ENCODE measurements at regions not wholly inside any gene's neighbourhood (a gene's known extent, or its start where the extent isn't known, plus 50 kb on each side); places are given as distances from the start of the nearest gene placed in this dataset.

DNA sequence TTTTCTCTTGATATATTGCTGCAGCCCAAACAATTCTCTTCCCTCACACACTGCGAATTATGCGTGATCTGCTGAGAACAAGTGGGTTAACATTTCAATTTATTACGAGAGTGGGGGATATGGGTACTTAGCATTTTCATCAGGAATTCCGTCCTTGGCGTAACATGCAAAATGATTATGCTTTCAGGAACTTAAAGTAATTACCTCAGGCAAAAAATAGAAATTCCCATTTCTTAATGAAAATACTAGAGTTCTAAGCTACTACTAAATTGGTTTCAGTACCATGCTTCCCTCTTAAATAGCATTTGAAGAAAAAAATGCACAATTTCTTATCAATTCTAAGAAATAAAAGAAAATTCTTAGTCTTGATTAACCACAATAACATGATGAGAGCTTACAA, 213.5 kb downstream of the GPAM start:
- no peak for DNase-seq (ENCODE audit: low read depth in 1 of 2, low spot score in 1 of 2)

DNA sequence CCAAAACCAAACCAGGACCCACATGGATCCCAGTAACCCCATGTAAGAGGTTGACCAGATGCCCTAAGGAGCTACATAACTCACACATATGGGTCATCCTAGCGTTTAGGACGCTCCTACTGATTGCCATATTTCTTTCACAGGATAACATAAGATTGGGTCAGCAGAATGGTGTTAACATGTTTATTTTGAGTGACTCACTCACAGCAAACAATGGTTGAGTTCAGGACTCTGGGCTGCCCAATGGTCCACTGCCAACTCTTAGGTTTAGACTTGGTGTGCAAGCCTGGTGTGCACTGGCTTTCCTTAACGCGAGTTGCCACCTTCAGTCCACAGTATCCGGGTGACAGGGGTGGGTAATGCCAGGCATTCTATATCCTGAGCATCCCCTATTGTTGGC, 211.5 kb downstream of the GPAM start:
- DNase-seq (ENCODE audit: low read depth in 1 of 2, low spot score in 1 of 2), result no peak

DNA sequence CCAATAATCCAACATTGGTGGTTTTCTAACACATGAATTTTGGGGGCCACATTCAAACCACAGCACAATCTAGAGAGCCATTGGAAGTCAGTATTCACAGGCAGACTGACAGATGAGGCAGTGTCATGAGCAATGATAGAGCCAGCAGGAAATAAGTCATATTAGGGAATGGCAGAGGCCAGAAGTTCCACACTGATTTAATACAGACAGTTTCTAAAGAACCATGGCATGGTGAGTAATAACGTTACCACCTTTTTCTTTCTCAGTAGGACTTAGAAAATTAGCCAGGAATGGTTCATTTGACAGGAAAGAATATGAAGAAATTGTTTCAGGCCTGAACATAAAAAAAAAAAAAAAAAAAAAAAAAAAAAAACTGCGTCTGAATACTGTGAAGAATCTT, 210.3 kb downstream of the GPAM start:
- no peak for DNase-seq (ENCODE audit: low read depth in 1 of 2, low spot score in 1 of 2)

DNA sequence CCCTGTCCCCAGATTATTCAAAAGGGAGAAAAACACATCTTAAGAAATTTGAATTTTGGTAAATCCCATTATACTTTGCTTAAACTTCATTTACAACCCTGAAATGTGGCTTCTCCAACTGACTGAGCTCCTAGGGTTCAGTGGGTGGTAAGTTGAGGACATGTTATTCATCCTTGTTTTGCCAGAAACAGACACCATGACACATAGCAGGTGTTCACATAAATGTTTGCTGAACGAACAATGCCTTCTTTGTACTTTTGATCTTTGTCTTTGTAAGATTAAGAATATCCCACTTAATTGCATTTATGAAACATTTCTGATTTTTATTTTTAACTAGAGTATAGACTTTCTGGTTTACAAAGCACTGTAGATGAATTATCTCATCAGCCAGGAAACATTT, 209.7 kb downstream of the GPAM start:
- no peak for DNase-seq (ENCODE audit: low read depth in 1 of 2, low spot score in 1 of 2)

DNA sequence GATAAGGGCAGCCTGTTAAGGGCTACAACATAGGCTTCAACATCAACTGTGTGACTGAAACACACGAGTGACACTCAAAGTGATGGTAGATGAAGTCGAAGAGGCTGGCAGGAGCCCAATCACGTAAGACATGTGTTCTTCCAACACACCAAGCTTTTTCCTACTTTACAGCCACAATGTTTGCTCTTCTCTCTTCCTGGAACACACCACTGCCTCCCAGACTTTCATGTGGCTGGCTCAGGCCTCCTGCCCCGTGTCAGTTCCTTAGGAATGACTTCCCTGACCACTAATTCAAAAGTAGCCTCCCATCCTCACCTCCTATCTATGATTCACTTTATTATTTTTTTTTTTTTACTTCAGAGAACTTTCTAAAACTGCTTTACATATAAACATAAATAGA, 209.2 kb downstream of the GPAM start:
- no peak for DNase-seq (ENCODE audit: low read depth in 1 of 2, low spot score in 1 of 2)

DNA sequence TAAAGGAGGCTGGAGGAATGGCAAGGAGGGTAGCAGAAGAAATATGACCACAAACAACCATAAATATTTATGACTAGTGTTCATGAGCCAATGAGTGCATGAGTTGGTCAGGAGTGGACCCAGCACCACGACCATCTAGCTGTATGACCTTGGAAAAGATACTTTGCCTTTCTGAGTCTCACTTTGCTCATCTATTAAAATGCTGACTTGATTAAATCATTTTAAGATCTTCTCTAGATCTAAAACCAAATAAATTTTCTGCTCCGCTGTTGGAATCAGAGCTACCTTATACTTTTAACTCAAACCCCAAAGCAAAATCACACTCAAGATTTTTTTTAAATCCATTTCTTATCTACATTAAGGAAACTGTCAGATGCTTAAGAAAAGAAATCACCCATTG, 207.0 kb downstream of the GPAM start:
- no peak for DNase-seq (ENCODE audit: low read depth in 1 of 2, low spot score in 1 of 2)

DNA sequence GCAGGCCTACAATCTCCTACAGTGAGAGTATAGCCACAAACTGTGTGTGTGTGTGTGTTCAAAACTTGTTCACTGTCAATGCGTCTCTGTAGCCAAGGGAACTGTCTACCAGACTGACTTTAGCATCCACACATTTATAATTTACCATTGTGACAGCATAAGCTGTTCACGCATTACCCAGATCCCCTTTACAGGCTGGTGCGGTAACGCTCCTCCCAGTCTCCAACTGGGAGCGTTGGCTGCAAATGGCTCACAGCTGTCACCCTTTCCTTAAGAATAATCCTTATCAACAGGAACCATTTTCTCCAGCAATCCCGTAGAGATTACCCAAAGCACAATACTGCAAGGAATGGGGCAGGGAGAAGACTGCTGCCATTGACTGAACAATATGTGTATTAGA, 199.5 kb downstream of the GPAM start:
- DNase-seq (ENCODE audit: low read depth in 1 of 2, low spot score in 1 of 2), result no peak

DNA sequence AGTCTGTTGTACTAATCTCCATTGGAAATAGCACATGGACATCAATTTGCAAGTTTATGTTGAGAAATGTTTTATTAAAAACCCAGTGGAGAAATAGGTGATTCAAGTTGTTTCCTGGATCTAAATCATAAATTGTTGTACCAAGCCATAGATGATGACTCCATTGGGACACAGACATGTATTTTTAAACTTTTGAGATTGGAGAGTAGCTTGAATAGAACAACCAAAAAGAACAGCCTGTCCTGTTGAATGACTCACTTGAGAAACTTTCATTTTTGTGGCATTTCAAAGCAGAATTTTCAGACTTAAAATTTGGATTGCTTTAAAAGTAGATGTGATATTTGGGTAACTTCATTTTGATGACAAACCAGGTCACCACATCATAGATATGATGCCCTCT, 197.5 kb downstream of the GPAM start:
- DNase-seq (ENCODE audit: low read depth in 1 of 2, low spot score in 1 of 2), result no peak

DNA sequence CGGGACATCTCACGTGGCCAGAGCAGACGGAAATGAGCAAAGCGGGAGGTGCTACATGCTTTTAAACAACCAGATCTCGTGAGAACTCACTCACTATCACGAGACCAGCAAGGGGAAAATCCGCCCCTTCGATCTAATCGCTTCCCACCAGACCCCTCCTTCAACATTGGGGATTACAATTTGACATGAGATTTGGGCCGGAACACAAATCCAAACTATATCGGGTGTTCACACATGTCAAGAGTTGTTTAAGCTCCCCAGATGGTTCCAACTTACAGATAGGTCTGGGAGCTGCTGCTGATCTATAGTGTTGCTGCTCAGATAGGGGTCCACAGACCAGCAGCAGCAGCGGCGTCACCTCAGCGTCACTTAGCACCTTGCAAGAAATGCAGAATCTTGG, 194.9 kb downstream of the GPAM start:
- no peak for DNase-seq (ENCODE audit: low read depth in 1 of 2, low spot score in 1 of 2)

DNA sequence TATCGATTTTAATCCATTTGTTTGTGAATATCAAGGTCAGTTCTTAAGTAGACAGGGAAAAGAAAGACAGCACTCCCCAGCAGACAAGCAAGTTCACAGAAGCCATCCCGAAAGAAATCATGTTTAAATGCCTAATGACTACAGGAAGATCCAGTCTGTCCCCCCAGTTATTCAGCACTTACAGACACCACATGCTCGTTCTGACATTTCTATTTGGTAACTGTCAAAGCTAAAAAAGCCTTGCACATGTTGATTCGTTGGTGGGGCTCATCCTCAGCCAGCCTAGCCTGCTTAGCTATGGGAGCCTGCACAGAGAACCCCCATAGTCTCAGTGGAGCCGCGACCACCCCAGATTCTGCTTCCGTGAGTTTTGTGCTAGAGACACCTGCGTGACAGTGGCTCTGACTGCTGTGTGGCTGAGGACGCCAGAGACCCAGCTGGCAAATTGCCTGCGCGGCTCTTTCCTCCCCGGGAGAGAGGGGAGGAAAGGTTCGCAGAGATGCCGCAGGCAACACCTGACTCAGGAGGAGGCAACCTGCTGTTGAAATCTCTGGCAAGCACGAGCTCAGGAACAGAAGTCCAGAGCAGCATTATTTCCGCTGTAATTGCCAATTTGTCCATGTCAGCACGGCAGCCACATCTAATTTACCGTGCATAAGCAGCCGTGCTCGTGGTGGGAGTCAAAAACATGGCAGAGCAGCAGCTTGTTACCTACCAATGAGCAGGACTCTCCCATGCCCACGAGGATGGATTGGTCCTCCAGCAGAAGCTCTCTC, 194.2 kb downstream of the GPAM start:
- no peak for DNase-seq (ENCODE audit: low read depth in 1 of 2, low spot score in 1 of 2)

DNA sequence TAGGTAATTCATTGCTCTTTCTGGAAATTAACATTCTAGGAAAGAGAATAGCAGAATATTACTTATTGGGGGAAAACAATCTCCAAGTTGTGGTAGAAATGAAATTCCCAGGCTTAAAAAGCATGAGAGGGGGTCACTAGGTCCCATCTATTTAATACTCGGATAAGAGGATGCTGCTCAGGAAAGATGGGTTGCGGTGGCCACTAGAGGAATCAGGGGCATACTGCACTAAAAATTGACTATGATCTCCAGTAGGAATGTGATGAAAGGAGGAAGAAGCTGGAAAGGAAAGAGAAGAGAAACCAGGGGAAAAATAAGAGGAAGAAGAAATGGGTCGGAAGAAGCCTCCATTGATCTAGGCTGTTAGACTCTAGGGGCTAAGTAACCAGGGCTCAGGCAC, 192.8 kb downstream of the GPAM start:
- no peak for DNase-seq (ENCODE audit: low read depth in 1 of 2, low spot score in 1 of 2)

DNA sequence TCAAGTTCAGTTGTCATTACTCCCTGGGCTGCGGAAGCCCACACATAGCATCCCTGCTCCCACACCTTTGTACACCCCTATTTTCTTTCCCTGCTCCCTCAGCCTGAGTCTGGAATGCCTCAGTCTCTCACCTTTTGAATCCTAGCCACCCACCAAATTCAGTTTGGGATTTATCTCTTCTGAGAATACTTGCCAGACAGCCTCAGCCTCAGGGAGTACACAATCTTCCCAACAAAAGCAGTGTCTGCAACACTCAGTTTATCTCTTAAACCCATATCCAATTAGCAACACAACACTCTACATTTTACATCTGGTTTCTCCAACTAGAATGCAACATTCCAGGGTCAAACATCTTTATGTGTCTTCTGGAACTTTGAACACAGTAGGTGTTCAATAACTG, 190.2 kb downstream of the GPAM start:
- no peak for DNase-seq (ENCODE audit: low read depth in 1 of 2, low spot score in 1 of 2)

DNA sequence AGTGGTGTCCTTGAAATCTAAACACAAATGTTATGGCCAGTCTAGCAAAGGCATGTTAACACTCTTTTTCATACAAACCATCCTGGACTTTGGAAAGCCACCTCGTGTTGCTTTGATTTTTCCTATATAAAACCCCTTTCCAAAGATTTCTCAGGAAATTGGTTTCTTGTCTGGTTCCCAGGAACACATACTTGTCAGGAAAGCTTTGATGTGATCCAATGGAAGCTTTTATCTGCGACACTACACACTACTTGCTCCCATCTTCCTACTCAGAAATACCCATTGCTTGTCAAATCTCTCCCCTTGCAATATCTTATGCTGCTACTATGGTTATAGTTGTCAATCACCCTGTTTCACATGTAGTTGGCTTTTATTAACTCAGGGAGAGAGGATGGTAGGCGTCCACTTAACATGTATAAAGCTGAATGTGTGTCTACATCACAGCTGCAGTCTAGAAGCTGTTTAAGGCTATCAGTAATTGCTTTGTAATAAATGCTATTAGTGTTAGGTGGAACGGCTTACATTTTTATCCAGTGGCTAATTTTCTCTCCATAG, 189.6 kb downstream of the GPAM start:
- no peak for DNase-seq (ENCODE audit: low read depth in 1 of 2, low spot score in 1 of 2)

DNA sequence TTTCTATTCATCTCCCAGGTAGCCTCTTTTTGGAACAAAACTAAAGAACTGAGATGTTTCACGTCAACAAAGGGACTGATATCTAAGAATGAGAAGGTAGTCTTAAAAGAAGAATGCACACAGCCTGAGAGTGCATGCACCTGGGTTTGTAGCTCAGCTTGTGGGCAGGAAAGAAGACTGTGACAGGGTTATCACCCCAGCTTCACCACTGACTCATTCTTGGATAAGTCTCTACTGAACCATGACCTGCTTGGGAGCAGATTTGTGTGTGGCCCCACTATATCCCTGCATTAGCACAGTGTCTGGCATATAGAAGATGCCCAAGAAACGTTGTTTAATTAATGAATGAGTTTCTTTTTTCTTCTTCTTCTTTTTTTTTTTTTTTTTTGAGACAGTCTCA, 187.5 kb downstream of the GPAM start:
- DNase-seq (ENCODE audit: low read depth in 1 of 2, low spot score in 1 of 2), result no peak

DNA sequence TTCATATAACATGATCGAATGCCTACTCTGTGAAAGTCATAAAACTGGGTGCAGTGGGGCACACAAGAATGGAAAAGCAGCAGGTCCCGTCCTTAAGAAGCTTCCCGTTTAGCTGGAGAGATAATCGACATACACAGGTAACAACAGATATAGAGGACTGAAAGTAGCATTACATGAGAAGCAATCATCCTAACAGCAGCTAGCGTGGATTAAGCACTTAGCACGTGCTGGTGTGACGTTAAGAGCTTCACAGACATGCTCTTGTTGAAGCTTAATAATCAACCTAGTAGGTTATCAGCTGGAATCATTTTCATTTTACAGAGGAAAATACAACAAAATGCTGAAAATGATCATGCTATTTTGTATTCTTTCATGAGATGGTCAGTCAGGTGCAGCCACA, 184.8 kb downstream of the GPAM start:
- DNase-seq (ENCODE audit: low read depth in 1 of 2, low spot score in 1 of 2), result no peak

DNA sequence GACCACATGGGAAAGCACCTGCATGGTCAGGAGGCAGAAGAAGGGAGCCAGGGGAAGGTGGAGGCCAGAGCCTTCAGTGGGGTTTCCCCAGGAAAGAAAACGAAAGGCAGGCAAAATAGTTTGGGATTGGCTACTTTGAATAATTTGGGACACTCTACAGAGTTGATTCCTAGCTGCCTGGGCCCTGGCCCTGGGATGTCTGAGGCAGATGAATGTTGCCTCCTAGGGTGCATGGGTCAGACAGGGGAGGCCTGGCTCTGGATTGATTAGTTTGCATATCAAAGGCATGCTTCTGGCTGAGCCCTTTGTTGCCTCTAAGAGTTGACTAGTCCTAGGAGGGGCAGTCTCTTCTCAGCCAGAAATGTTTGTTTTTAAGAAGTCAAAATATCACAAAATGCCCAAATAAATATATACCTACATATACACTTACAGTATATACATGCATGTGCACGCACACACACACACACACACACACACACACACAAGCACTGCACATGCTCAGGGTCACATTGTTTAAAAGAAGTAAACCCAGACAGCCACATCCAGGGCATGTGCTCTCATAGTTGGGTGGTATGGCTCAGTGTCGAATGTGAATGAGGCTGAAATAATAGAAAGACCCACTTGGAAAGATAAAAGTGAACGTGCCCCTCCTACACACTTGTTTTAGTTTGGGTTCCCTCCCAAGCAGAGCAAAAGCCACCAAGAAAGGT, 184.2 kb downstream of the GPAM start:
- DNase-seq (ENCODE audit: low read depth in 1 of 2, low spot score in 1 of 2), result no peak

DNA sequence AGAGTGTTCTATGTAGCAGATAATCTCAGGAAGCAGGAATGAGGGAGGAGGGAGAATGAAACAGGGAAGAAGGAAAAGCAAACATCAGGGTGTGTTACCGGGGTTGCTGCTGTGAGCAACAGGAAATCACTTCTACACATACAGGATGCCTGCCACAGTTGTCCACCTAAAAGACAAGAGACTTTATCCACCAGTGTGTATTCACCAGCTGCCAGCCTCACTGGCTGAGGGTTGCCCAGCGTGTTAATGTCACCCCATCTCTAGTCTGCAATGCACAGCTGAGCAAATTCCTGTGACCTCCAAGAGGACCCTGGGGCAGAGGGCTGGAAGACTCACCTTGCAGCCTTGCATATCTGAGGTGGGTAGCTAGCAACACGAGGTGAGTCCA, 183.7 kb downstream of the GPAM start:
- DNase-seq (ENCODE audit: low read depth in 1 of 2, low spot score in 1 of 2), result no peak

DNA sequence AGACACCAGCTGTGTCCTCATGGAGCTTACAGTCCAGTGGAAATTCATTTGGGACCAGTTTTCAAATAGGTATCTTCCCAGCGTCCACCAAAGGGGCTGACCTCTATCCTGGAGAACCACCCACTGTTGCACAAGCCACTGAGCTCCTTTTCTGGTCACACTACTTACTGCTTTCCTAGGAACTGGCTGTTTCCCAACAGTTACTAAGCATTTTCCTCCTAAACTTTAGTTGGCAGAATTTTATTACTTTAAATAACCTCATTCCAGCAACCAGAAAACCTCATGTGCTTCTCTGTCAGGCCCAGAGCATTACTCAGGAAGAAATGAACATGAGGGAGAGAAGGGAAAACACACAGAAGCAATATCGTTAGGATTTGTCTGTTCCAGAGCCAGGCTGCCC, 183.1 kb downstream of the GPAM start:
- no peak for DNase-seq (ENCODE audit: low read depth in 1 of 2, low spot score in 1 of 2)

DNA sequence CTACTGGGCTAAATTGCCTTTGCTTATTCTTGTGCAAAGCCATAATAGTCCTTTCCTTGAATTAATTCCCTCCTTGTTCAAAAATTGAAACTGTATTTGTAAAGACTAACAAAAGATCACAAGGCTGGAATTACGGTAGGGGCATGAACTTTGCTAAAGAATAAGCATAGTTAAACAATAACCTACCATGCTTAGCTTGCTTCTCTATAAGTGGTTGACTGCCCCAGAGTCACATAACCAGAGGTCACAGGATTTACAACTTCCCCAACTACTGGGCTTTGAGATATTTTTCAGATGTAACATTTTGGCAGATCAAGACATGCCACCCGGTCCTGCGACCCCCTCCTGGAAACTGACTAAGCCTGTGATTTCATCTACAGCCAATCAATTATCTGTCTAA, 181.4 kb downstream of the GPAM start:
- no peak for DNase-seq (ENCODE audit: low read depth in 1 of 2, low spot score in 1 of 2)

DNA sequence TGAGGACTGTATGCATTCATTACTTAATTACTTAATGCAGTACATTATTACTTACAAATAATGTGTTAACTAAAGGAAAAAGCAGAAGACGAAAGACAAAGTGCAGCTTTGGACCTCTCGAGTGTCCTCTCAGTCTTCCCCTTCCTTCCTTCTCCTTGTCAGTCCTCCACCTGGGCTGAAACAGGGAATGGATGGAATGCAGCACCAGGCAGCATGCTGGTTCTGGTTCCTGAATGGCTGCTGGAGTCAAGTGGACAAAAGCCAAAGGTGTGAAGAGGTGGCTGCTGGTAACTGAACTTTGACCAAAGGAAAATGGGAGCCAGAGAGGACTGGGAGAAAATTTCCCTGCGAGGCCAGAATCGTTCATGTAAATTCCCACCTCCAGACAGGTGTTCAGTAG, 179.5 kb downstream of the GPAM start:
- DNase-seq (ENCODE audit: low read depth in 1 of 2, low spot score in 1 of 2), result no peak

DNA sequence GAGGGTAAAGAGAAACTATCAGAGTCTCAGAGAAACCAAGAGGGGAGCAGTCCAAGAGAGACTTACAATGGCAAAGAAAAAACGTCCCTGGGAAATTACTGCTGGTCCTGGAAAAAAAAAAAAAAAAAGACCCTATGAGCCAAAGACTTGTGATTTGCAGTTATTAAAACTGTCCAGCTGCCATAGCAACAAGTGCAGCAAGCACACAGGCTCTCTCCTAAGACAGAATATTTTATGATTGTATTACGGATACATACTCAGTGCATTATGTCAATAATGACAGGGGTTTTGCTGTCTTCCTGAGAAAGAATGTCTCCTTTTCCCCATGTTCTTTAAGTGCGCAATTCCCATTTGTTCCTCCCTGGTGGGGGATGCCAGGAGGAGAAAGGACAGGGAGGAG, 178.5 kb downstream of the GPAM start:
- no peak for DNase-seq (ENCODE audit: low read depth in 1 of 2, low spot score in 1 of 2)

DNA sequence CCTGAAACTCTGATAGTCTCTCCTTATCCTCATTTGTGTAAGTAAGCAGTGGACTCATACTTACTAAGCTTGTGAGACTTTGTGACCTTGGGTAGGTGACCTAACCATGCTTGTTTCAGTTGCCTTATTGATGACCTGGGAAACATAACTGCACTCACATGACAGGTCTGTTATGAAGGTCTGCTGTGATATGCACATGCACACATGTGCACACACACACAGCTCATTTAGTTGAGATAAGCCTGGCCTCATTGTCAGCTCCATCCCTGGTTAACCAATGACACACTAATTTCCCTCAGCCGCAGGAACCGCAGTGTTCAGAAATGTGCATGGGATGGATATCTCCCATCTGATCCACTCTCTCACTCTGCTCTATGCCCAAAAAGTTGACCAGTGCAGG, 177.2 kb downstream of the GPAM start:
- DNase-seq (ENCODE audit: low read depth in 1 of 2, low spot score in 1 of 2), result no peak

DNA sequence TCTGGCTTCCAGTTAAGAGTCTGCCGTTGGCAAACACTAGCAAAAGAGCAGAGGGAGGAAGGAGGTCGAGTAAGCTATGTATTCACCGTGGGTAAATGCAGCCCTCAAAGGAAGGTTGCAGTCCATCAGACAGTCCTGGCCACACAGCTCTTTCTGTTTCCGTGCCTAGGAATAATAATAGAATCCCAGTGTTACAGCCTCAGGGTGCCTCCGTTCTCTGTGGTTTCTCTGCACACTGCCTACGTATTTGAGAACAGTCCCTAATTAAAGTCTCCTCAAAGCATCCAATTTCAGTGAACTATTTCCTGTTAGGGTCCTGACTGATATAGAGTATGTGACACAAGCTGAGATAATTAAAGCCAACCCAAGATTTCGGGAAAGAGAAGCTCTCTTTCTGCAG, 176.7 kb downstream of the GPAM start:
- no peak for DNase-seq (ENCODE audit: low read depth in 1 of 2, low spot score in 1 of 2)
